HCT116 (cell line): ENCODE measurements at regions not wholly inside any gene's neighbourhood (a gene's known extent, or its start where the extent isn't known, plus 50 kb on each side); places are given as distances from the start of the nearest gene placed in this dataset.

Experiments used
- EZH2 ChIP-seq: fragments of 200-600 bp; sonication (generic); IDR thresholded peaks from 2 replicates; pipeline ENCODE4 v1.6.1; 2017; ENCODE audit warnings: antibody characterized with exemption, mixed run types
- TF ChIP-seq, protein P1 (sequence below), 3 experiments: fragments of 200-600 bp in 1 of 3; sonication (generic) in 1 of 3; IDR thresholded peaks in 2 of 3; conservative IDR thresholded peaks in 1 of 3; 2 replicates each; pipeline ENCODE4 v1.5.1; 2012 to 2017; ENCODE audit warnings: low read depth in 2 of 3, low read length in 2 of 3, antibody characterized with exemption in 1 of 3, borderline replicate concordance in 1 of 3, control low read depth in 1 of 3, mild to moderate bottlenecking in 1 of 3, mixed read lengths in 1 of 3, mixed run types in 1 of 3, moderate library complexity in 1 of 3; ENCODE audit not compliant: insufficient read depth in 1 of 3
- TF ChIP-seq, protein P2 (sequence below): IDR thresholded peaks from 2 replicates; pipeline ENCODE4 v1.6.1; 2012; ENCODE audit warnings: low read depth

DNA sequence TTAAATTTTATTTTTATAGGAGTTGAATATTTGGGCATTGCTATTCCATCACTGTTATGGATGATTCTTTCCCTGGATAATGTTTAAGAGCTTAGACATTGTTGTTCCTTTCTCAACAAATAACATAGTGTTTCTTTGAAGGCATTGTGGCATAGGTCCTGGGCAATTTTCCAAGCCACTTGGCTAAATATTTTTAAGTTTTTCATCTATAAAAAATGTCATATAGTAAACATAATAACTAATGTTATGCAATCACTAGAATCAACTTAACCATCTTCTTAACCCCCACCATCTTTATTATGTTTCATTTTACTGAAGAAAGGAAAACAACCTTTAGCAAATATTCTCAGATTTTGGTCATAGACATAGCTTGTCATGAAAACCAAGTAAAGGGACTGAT is 600.6 kb upstream of the LMO3 start:
- TF ChIP-seq, protein P1, sequence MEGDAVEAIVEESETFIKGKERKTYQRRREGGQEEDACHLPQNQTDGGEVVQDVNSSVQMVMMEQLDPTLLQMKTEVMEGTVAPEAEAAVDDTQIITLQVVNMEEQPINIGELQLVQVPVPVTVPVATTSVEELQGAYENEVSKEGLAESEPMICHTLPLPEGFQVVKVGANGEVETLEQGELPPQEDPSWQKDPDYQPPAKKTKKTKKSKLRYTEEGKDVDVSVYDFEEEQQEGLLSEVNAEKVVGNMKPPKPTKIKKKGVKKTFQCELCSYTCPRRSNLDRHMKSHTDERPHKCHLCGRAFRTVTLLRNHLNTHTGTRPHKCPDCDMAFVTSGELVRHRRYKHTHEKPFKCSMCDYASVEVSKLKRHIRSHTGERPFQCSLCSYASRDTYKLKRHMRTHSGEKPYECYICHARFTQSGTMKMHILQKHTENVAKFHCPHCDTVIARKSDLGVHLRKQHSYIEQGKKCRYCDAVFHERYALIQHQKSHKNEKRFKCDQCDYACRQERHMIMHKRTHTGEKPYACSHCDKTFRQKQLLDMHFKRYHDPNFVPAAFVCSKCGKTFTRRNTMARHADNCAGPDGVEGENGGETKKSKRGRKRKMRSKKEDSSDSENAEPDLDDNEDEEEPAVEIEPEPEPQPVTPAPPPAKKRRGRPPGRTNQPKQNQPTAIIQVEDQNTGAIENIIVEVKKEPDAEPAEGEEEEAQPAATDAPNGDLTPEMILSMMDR (IDR thresholded peaks at IDR 0.05 in 2 of 3, conservative IDR thresholded peaks at IDR 0.05 in 1 of 3; ENCODE audit: borderline replicate concordance in 1 of 3, insufficient read depth in 1 of 3, low read depth in 2 of 3, low read length in 2 of 3), result no peak
- no peak for TF ChIP-seq EZH2
- TF ChIP-seq, protein P2, sequence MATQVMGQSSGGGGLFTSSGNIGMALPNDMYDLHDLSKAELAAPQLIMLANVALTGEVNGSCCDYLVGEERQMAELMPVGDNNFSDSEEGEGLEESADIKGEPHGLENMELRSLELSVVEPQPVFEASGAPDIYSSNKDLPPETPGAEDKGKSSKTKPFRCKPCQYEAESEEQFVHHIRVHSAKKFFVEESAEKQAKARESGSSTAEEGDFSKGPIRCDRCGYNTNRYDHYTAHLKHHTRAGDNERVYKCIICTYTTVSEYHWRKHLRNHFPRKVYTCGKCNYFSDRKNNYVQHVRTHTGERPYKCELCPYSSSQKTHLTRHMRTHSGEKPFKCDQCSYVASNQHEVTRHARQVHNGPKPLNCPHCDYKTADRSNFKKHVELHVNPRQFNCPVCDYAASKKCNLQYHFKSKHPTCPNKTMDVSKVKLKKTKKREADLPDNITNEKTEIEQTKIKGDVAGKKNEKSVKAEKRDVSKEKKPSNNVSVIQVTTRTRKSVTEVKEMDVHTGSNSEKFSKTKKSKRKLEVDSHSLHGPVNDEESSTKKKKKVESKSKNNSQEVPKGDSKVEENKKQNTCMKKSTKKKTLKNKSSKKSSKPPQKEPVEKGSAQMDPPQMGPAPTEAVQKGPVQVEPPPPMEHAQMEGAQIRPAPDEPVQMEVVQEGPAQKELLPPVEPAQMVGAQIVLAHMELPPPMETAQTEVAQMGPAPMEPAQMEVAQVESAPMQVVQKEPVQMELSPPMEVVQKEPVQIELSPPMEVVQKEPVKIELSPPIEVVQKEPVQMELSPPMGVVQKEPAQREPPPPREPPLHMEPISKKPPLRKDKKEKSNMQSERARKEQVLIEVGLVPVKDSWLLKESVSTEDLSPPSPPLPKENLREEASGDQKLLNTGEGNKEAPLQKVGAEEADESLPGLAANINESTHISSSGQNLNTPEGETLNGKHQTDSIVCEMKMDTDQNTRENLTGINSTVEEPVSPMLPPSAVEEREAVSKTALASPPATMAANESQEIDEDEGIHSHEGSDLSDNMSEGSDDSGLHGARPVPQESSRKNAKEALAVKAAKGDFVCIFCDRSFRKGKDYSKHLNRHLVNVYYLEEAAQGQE, result no peak
